ENCODE measurements at regions not wholly inside any gene's neighbourhood (a gene's known extent, or its start where the extent isn't known, plus 50 kb on each side); places are given as distances from the start of the nearest gene placed in this dataset.

GRCh38 chr13:53104136-53104535 lies 75.5 kb downstream of the OLFM4 start:
- dilution Hi-C loops (cut with MboI; ENCODE audit: extremely low pct_ligation_motif_present, low sequenced_read_pairs): no loop called here
- POLR2A ChIA-PET: no interaction called here
- CTCF ChIA-PET: no interaction called here
- no TSS peak for BruUV-seq (replicated peaks)
- H4K20me1 ChIP-seq (replicated peaks; ENCODE audit: control insufficient read depth, extremely low read depth, insufficient read depth, low read length): no peaks in the 10 kb centered on the region
- no peak for FAIRE-seq
- H3K4me1 ChIP-seq (ENCODE audit: control insufficient read depth, extremely low read depth, insufficient read depth, low read length): no peaks in the 10 kb centered on the region
- H3K36me3 ChIP-seq (ENCODE audit: control insufficient read depth in 2 of 2, extremely low read depth in 1 of 2, insufficient read depth in 2 of 2, low read length in 2 of 2): no peaks in the 10 kb centered on the region
- no peaks in the 10 kb centered on the region for H3K79me2 ChIP-seq (ENCODE audit: control insufficient read depth, insufficient read depth, low read length)
- H3K9ac ChIP-seq (replicated peaks; ENCODE audit: extremely low read depth, insufficient read depth, low read length): no peak overlapping the region
- TF ChIP-seq JUN (IDR thresholded peaks at IDR 0.05; ENCODE audit: borderline replicate concordance, insufficient read depth, insufficient read length, low read depth): no peak
- TF ChIP-seq POLR2A (IDR thresholded peaks at IDR 0.05; ENCODE audit: low read depth, low read length): no peak
- TF ChIP-seq MYC (IDR thresholded peaks at IDR 0.05; ENCODE audit: low read depth, low read length): no peak
- no peak for TF ChIP-seq EZH2 (IDR thresholded peaks at IDR 0.05; ENCODE audit: borderline replicate concordance, low read depth, low read length, severe bottlenecking)
- H3K4me3 ChIP-seq (replicated peaks in 1 of 3; ENCODE audit: insufficient read depth in 1 of 3, low read depth in 1 of 3, low read length in 3 of 3): no peak overlapping the region
- no peak overlapping the region for H3K4me2 ChIP-seq (ENCODE audit: insufficient read depth, low read length)
- H3K27ac ChIP-seq (ENCODE audit: insufficient read depth, low read depth, low read length): no peak overlapping the region
- no peaks in the 10 kb centered on the region for H3K27me3 ChIP-seq (ENCODE audit: control insufficient read depth in 2 of 2, insufficient read depth in 2 of 2, low read length in 2 of 2)
- intact Hi-C loops (cut with micrococcal nuclease): no loop called here
- no peak for DNase-seq (ENCODE audit: low read depth, low spot score)
- no peak overlapping the region for H2AFZ ChIP-seq (ENCODE audit: low read depth, low read length)
- peaks cover 8% of the 10 kb centered on the region for H3K9me3 ChIP-seq (replicated peaks; ENCODE audit: control insufficient read depth, insufficient read depth, low read length)
- no peaks in the 10 kb centered on the region for H3K9me1 ChIP-seq (replicated peaks; ENCODE audit: control insufficient read depth, extremely low read depth, insufficient read depth, low read length)

- Histone ChIP-seq H4K20me1 (replicated peaks; ENCODE audit: control insufficient read depth, extremely low read depth, insufficient read depth, low read length) (no peaks in the 10 kb centered on the region), H3K9me3 (replicated peaks; ENCODE audit: control insufficient read depth, insufficient read depth, low read length) (peaks cover 5% of the 10 kb centered on the region), H3K9ac (replicated peaks; ENCODE audit: extremely low read depth, insufficient read depth, low read length) (no peak overlapping the region), H3K79me2 (ENCODE audit: control insufficient read depth, insufficient read depth, low read length) (no peaks in the 10 kb centered on the region), H3K27ac (ENCODE audit: insufficient read depth, low read depth, low read length) (no peak overlapping the region), H3K27me3 (ENCODE audit: control insufficient read depth in 2 of 2, insufficient read depth in 2 of 2, low read length in 2 of 2) (no peaks in the 10 kb centered on the region), H3K4me3 (replicated peaks in 1 of 3; ENCODE audit: insufficient read depth in 1 of 3, low read depth in 1 of 3, low read length in 3 of 3) (no peak overlapping the region), H3K36me3 (ENCODE audit: control insufficient read depth in 2 of 2, extremely low read depth in 1 of 2, insufficient read depth in 2 of 2, low read length in 2 of 2) (no peaks in the 10 kb centered on the region), H3K4me1 (ENCODE audit: control insufficient read depth, extremely low read depth, insufficient read depth, low read length) (no peaks in the 10 kb centered on the region), H3K4me2 (ENCODE audit: insufficient read depth, low read length) (no peak overlapping the region), H2AFZ (ENCODE audit: low read depth, low read length) (no peak overlapping the region), H3K9me1 (replicated peaks; ENCODE audit: control insufficient read depth, extremely low read depth, insufficient read depth, low read length) (no peaks in the 10 kb centered on the region)
- FAIRE-seq (no peak), DNase-seq (ENCODE audit: low read depth, low spot score) (no peak)
- intact Hi-C loops (cut with micrococcal nuclease) (no loop called here), dilution Hi-C loops (cut with MboI; ENCODE audit: extremely low pct_ligation_motif_present, low sequenced_read_pairs) (no loop called here)
- POLR2A ChIA-PET: no interaction called here
- TF ChIP-seq FOS (IDR thresholded peaks at IDR 0.05; ENCODE audit: borderline replicate concordance, insufficient read depth, low read length): no peak
- TF ChIP-seq POLR2AphosphoS5 (IDR thresholded peaks at IDR 0.05; ENCODE audit: insufficient read depth, low read depth, low read length): no peak
- TF ChIP-seq EZH2 (IDR thresholded peaks at IDR 0.05; ENCODE audit: borderline replicate concordance, low read depth, low read length, severe bottlenecking): no peak
- TF ChIP-seq MYC (IDR thresholded peaks at IDR 0.05; ENCODE audit: low read depth, low read length): no peak
- TF ChIP-seq JUN (IDR thresholded peaks at IDR 0.05; ENCODE audit: borderline replicate concordance, insufficient read depth, insufficient read length, low read depth): no peak
- no peak for TF ChIP-seq GATA2 (IDR thresholded peaks at IDR 0.05; ENCODE audit: insufficient read depth, insufficient read length, low read depth, low read length)
- TF ChIP-seq CTCF (IDR thresholded peaks at IDR 0.05; ENCODE audit: extremely low read depth in 1 of 2, insufficient read depth in 1 of 2, low read depth in 1 of 2, low read length in 2 of 2): no peak
- TF ChIP-seq MAX (IDR thresholded peaks at IDR 0.05; ENCODE audit: insufficient read depth, insufficient read length): no peak
- TF ChIP-seq POLR2A (IDR thresholded peaks at IDR 0.05; ENCODE audit: low read depth, low read length): no peak
- no TSS peak for BruUV-seq (replicated peaks)
- CTCF ChIA-PET: no interaction called here
These were observed 76.9 kb downstream of the OLFM4 start for GRCh38 chr13:53105477-53105876.
